Natural killer cell (primary cell): ENCODE measurements at regions not wholly inside any gene's neighbourhood (a gene's known extent, or its start where the extent isn't known, plus 50 kb on each side); places are given as distances from the start of the nearest gene placed in this dataset.
A peak's percentile ranks its signal among the peaks of the same experiment; 100 is the strongest.

Experiments
- ATAC-seq, 3 donors: fragments of 150-1000 bp in 2 of 3; fragments of 200-7000 bp in 1 of 3; cut with Tn5 transposase; 1 replicate in 1 of 3; 2 replicates in 2 of 3; pipeline ENCODE4 v1.10.0; 2021; ENCODE audit warnings: mild to moderate bottlenecking in 2 of 3, moderate library complexity in 2 of 3
- DNase-seq, 2 donors: peaks; one replicate each; pipeline versions ENCODE4 v3.0.0 to v3.0.0-alpha.2; 2013 to 2021; ENCODE audit warnings: mixed read lengths in 1 of 2
- H3K27ac ChIP-seq: one replicate; pipeline ENCODE4 v1.5.1; 2013; ENCODE audit warnings: mild to moderate bottlenecking, low read length
- H3K27me3 ChIP-seq: one replicate; pipeline ENCODE4 v1.6.1; 2013; ENCODE audit warnings: low read length; ENCODE audit not compliant: control insufficient read depth, insufficient read depth
- H3K36me3 ChIP-seq: one replicate; pipeline ENCODE4 v1.6.1; 2013; ENCODE audit warnings: low read length; ENCODE audit not compliant: control insufficient read depth, insufficient read depth
- H3K4me1 ChIP-seq: one replicate; pipeline ENCODE4 v1.6.1; 2013; ENCODE audit warnings: low read length; ENCODE audit not compliant: control insufficient read depth, insufficient read depth
- H3K4me3 ChIP-seq: one replicate; pipeline ENCODE4 v1.5.1; 2013; ENCODE audit warnings: low read length
- H3K9me3 ChIP-seq: one replicate; pipeline ENCODE4 v1.6.1; 2013; ENCODE audit warnings: low read length; ENCODE audit not compliant: control insufficient read depth, insufficient read depth
- H3K27ac Mint-ChIP-seq, 2 donors: one replicate each; pipeline ENCODE4 v1.8.0; 2022; ENCODE audit warnings: mild to moderate bottlenecking in 2 of 2, mixed read lengths in 2 of 2, moderate library complexity in 1 of 2
- H3K27me3 Mint-ChIP-seq, 2 donors: one replicate each; pipeline ENCODE4 v1.8.0; 2022; ENCODE audit warnings: low read depth in 2 of 2, mixed read lengths in 2 of 2
- H3K36me3 Mint-ChIP-seq: one replicate; pipeline ENCODE4 v1.8.0; 2022; ENCODE audit warnings: mixed read lengths
- H3K4me1 Mint-ChIP-seq, 2 donors: one replicate each; pipeline ENCODE4 v1.8.0; 2022; ENCODE audit warnings: mixed read lengths in 2 of 2
- H3K4me3 Mint-ChIP-seq: one replicate; pipeline ENCODE4 v1.8.0; 2022; ENCODE audit warnings: mild to moderate bottlenecking, moderate library complexity, mixed read lengths
- H3K9me3 Mint-ChIP-seq, 2 donors: one replicate each; pipeline ENCODE4 v1.8.0; 2022; ENCODE audit warnings: mixed read lengths in 2 of 2
- WGBS: methylation state at CpG from one replicate; pipeline ENCODE4 v1.1.7; 2013; ENCODE audit warnings: missing lambda C conversion rate; ENCODE audit not compliant: insufficient coverage; 5-methylcytosine and 5-hydroxymethylcytosine counted together
- intact Hi-C: fragments of 100-400 bp; cut with micrococcal nuclease; formaldehyde crosslinking; loops from one replicate; pipeline ENCODE4 v1.14.2; 2022
- TF ChIP-seq, protein P1 (sequence below): fragments of 200-600 bp; IDR thresholded peaks from one replicate; pipeline ENCODE4 v1.8.0; 2022; ENCODE audit warnings: antibody characterized with exemption

DNA sequence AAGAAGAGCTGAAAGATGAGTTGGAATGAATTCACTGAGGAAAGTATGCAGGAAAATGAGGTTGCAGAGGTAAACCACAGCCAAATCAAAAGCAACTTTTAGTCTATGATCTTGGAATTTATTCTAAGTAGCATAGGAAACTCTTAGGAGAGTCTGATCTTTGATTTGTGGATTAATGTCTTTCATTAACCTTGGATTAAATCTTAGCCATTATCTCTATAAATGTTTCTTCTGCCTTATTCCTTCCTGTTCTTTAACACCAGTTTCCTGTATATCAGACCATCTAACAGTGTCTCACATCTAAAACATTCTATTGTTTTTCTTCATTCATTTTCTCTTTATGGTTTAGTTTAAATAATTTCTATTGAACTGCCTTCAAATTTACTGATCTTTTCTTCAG, 187.2 kb upstream of the ANKRD55 start:
- no peak for DNase-seq
- Histone ChIP-seq H3K27me3 (no peaks in the 10 kb centered on the region), H3K4me1 (no peaks in the 10 kb centered on the region), H3K9me3 (peaks cover 8% of the 10 kb centered on the region), H3K36me3 (no peaks in the 10 kb centered on the region), H3K27ac (no peak overlapping the region), H3K4me3 (no peak overlapping the region)
- Mint-ChIP-seq H3K36me3 (peaks cover 9% of the 10 kb centered on the region), H3K4me3 (no peak overlapping the region), H3K4me1 (peaks cover 0 to 5% of the 10 kb centered on the region in 2 donors), H3K27ac (no peak overlapping the region), H3K9me3 (peaks cover 4 to 8% of the 10 kb centered on the region in 2 donors), H3K27me3 (no peaks in the 10 kb centered on the region)
- TF ChIP-seq, protein P1, sequence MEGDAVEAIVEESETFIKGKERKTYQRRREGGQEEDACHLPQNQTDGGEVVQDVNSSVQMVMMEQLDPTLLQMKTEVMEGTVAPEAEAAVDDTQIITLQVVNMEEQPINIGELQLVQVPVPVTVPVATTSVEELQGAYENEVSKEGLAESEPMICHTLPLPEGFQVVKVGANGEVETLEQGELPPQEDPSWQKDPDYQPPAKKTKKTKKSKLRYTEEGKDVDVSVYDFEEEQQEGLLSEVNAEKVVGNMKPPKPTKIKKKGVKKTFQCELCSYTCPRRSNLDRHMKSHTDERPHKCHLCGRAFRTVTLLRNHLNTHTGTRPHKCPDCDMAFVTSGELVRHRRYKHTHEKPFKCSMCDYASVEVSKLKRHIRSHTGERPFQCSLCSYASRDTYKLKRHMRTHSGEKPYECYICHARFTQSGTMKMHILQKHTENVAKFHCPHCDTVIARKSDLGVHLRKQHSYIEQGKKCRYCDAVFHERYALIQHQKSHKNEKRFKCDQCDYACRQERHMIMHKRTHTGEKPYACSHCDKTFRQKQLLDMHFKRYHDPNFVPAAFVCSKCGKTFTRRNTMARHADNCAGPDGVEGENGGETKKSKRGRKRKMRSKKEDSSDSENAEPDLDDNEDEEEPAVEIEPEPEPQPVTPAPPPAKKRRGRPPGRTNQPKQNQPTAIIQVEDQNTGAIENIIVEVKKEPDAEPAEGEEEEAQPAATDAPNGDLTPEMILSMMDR = no peak
- ATAC-seq = no peak
- intact Hi-C loops = no loop called here

GRCh38 chr5:56419667-56420066, 186.5 kb upstream of the ANKRD55 start:
- Histone ChIP-seq H3K4me1 (peaks cover 5% of the 10 kb centered on the region), H3K27me3 (no peaks in the 10 kb centered on the region), H3K4me3 (no peak overlapping the region), H3K27ac (no peak overlapping the region), H3K36me3 (no peaks in the 10 kb centered on the region), H3K9me3 (peaks cover 8% of the 10 kb centered on the region)
- DNase-seq = no peak
- intact Hi-C loops = no loop called here
- Mint-ChIP-seq H3K27me3 (no peaks in the 10 kb centered on the region), H3K27ac (no peak overlapping the region), H3K4me1 (peaks cover 0 to 8% of the 10 kb centered on the region in 2 donors), H3K9me3 (peaks cover 4 to 8% of the 10 kb centered on the region in 2 donors), H3K36me3 (peaks cover 9% of the 10 kb centered on the region), H3K4me3 (no peak overlapping the region)
- WGBS = 87% methylated on average over 2 of the region's 2 CpGs
- ATAC-seq = no peak
- TF ChIP-seq, protein P1 = no peak

DNA sequence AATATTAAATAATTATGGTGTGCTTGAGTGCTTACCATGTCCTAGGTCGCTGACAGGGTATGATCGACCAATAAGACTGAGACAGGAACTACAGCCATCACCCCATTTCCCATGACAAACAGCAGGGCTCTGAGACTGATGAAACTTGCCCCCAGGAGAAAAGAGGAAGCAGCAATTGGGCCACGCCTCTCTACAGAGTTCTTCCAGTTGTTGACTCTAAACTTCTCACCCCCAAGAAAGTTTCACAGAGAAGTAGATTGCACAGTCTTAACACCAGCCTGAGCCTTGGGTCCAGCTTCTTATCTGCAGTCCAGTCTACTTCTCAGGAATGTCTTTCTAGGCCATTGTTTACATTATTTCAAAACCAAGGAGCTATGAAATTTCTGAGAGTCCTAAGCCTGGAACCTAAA, 182.2 kb upstream of the ANKRD55 start:
- H3K27ac ChIP-seq = peak overlapping the region; percentile 70
- H3K27ac Mint-ChIP-seq = no peak overlapping the region
- H3K27me3 ChIP-seq = no peaks in the 10 kb centered on the region
- ATAC-seq (peak in 2 of 3 donors; percentile 50 to 71), DNase-seq (peak in 1 of 2 donors; percentile 8)
- WGBS = 47% methylated on average over 3 of the region's 3 CpGs
- H3K9me3 ChIP-seq = peaks cover 5% of the 10 kb centered on the region
- TF ChIP-seq, protein P1 = no peak
- H3K36me3 Mint-ChIP-seq = peaks cover 1% of the 10 kb centered on the region
- no peaks in the 10 kb centered on the region for H3K36me3 ChIP-seq
- intact Hi-C loops = no loop called here
- no peak overlapping the region for H3K4me3 Mint-ChIP-seq
- H3K4me1 ChIP-seq = peaks cover 8% of the 10 kb centered on the region
- H3K4me1 Mint-ChIP-seq = peaks cover 0 to 13% of the 10 kb centered on the region in 2 donors
- peaks cover 2 to 3% of the 10 kb centered on the region in 2 donors for H3K9me3 Mint-ChIP-seq
- peaks cover 0 to 3% of the 10 kb centered on the region in 2 donors for H3K27me3 Mint-ChIP-seq
- no peak overlapping the region for H3K4me3 ChIP-seq

GRCh38 chr5:56414066-56414465, 180.9 kb upstream of the ANKRD55 start:
- Histone ChIP-seq H3K36me3 (no peaks in the 10 kb centered on the region), H3K9me3 (peaks cover 3% of the 10 kb centered on the region), H3K4me3 (no peak overlapping the region), H3K27me3 (no peaks in the 10 kb centered on the region), H3K4me1 (peaks cover 8% of the 10 kb centered on the region), H3K27ac (peak overlapping the region; percentile 64)
- H3K4me1 Mint-ChIP-seq = peaks cover 0 to 13% of the 10 kb centered on the region in 2 donors
- intact Hi-C loops = no loop called here
- TF ChIP-seq, protein P1 = no peak
- ATAC-seq = no peak
- WGBS = 63% methylated on average over 1 of the region's 3 CpGs
- no peaks in the 10 kb centered on the region for H3K36me3 Mint-ChIP-seq
- DNase-seq = no peak
- H3K27ac Mint-ChIP-seq = no peak overlapping the region
- H3K27me3 Mint-ChIP-seq = peaks cover 0 to 3% of the 10 kb centered on the region in 2 donors
- H3K9me3 Mint-ChIP-seq = no peaks in the 10 kb centered on the region
- no peak overlapping the region for H3K4me3 Mint-ChIP-seq
